GM12872 (cell line): ENCODE measurements at regions not wholly inside any gene's neighbourhood (a gene's known extent, or its start where the extent isn't known, plus 50 kb on each side); places are given as distances from the start of the nearest gene placed in this dataset.

Experiments
- CTCF ChIP-seq: IDR thresholded peaks from 3 replicates; pipeline ENCODE4 v1.5.1; 2011; ENCODE audit warnings: low read depth, mild to moderate bottlenecking, low read length, moderate library complexity; ENCODE audit not compliant: insufficient read depth

- no peak for TF ChIP-seq CTCF
Measured at GRCh38 chr12:83461336-83461935, 774.7 kb downstream of the TMTC2 start.

DNA sequence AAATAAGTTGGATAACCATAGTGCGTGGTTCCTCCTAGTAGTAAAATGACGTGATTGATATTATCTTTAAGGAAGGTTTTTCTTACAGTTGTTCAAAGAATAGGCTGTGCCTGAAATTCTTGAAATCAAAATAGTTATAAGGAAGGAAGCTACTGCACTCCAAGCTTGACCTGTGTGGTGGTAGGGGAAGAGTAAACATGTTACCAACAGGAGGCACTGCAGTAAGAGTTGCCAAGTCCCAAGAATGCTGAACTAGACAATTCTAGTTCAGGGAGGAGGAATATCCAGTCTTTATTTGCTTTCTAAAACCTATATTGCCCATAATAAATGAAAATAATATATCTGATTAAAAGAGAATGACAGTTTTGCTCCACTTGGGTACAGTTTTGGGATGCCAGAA lies 764.5 kb downstream of the TMTC2 start:
- TF ChIP-seq CTCF = no peak

DNA sequence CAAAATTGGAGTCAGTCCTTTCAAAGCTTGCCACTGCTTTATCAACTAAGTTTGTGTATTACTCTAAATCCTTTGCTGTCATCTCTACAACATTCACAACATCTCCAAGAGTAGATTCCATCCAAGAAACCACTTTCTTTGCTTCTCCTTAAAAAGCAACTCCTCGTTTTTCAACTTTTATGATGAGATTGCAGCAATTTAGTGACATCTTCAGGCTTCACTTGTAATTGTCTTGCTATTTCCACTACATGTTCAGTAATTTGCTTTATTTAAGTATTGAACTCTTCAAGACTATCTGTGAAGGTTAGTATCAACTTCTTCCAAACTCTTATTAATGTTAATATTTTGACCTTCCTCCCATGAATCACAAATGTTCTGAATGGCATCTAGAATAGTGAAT lies 747.9 kb downstream of the TMTC2 start:
- TF ChIP-seq CTCF = no peak

DNA sequence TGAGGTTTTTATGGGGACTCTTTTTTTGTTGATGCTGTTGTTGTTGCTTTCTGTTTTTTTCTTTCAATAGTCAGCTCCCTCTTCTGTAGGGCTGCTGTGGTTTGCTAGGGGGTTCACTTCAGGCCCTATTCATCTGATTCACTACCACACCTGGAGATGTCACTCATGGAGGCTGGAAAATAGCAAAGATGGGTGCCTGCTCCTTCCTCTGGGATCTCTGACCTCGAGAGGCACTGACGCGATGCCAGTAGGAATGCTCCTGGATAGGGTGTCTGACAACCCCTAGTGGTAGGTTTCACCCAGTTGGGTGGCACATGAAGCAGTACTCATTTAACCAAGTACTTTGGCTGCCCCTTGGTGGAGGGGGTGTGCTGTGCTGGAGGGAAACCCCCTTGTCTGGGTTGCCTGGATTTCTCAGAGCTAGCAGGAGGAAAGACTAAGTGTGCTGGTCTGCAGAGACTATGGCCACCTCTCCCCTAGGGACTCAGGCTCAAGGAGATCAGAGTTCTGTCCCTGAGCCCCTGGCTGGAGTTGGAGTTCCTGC lies 745.5 kb downstream of the TMTC2 start:
- no peak for TF ChIP-seq CTCF

GRCh38 chr12:83414981-83415380 lies 728.3 kb downstream of the TMTC2 start:
- TF ChIP-seq CTCF = no peak

- TF ChIP-seq CTCF = no peak
Measured at GRCh38 chr12:83408851-83409250, 722.1 kb downstream of the TMTC2 start.

DNA sequence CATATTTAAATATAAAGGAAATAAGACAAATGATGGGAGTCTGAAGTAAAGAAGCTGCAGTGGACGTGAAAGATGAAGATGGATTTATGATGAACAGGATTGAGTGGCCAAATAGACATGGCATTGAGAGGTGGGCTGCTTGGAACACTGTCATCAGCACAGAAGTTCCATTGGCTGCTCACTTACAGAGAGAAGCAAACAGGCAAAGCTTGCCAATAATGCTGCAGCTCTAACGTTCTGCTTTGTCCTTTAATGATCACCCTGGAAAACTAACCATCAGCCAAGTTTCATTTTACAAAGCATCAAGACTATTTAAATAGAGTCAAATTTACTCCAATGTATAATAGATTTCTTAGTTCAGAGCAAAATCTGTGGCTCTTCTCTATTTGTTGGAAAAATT lies 721.4 kb downstream of the TMTC2 start:
- no peak for TF ChIP-seq CTCF
